ENCODE measurements at regions not wholly inside any gene's neighbourhood (a gene's known extent, or its start where the extent isn't known, plus 50 kb on each side); places are given as distances from the start of the nearest gene placed in this dataset.

DNA sequence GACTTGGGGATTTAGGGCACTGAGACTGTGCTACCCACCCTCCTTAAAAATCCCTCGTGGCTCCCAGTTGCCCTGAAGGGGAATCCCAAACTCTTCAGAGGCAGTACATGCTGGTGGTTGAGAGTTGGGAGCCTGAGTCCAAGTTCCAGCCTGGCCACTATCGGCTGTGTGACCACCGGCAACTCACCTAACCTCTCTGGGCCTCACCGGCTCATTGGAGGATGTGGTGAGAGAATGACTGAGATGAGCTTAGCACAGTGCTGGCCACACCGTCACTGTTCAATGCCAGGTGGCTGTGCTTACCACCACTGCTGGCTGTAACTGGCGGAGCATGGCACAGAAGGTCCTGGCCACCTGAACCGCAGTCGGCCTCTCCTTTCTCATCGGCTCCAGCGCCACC is 200.2 kb downstream of the C9orf50 start (continued):
- TF ChIP-seq ARNTL (CRISPR knock-in tag; IDR thresholded peaks at IDR 0.05; ENCODE audit: borderline replicate concordance, low read depth) = no peak
- no peak for TF ChIP-seq ZC3H10 (CRISPR knock-in tag; IDR thresholded peaks at IDR 0.05)
- TF ChIP-seq ZFP30 (CRISPR knock-in tag; IDR thresholded peaks at IDR 0.05) = no peak
- no peak for TF ChIP-seq ZNF8 (CRISPR knock-in tag; IDR thresholded peaks at IDR 0.05)
- TF ChIP-seq ZFP3 (CRISPR knock-in tag; IDR thresholded peaks at IDR 0.05) = no peak
- TF ChIP-seq TCF4 (CRISPR knock-in tag; IDR thresholded peaks at IDR 0.05; ENCODE audit: borderline replicate concordance) = no peak
- TF ChIP-seq ESRRG (CRISPR knock-in tag; IDR thresholded peaks at IDR 0.05) = no peak
- TF ChIP-seq ZNF565 (CRISPR knock-in tag; conservative IDR thresholded peaks at IDR 0.05; ENCODE audit: low read depth) = no peak
- no peak for TF ChIP-seq ISL1 (CRISPR knock-in tag; IDR thresholded peaks at IDR 0.05)
- TF ChIP-seq, protein P1, sequence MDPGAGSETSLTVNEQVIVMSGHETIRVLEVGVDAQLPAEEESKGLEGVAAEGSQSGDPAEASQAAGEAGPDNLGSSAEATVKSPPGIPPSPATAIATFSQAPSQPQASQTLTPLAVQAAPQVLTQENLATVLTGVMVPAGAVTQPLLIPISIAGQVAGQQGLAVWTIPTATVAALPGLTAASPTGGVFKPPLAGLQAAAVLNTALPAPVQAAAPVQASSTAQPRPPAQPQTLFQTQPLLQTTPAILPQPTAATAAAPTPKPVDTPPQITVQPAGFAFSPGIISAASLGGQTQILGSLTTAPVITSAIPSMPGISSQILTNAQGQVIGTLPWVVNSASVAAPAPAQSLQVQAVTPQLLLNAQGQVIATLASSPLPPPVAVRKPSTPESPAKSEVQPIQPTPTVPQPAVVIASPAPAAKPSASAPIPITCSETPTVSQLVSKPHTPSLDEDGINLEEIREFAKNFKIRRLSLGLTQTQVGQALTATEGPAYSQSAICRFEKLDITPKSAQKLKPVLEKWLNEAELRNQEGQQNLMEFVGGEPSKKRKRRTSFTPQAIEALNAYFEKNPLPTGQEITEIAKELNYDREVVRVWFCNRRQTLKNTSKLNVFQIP (CRISPR knock-in tag; IDR thresholded peaks at IDR 0.05; ENCODE audit: borderline replicate concordance, low read depth) = no peak
- TF ChIP-seq BACH2 (CRISPR knock-in tag; IDR thresholded peaks at IDR 0.05; ENCODE audit: borderline replicate concordance) = no peak
- TF ChIP-seq GLIS3 (CRISPR knock-in tag; IDR thresholded peaks at IDR 0.05) = no peak

DNA sequence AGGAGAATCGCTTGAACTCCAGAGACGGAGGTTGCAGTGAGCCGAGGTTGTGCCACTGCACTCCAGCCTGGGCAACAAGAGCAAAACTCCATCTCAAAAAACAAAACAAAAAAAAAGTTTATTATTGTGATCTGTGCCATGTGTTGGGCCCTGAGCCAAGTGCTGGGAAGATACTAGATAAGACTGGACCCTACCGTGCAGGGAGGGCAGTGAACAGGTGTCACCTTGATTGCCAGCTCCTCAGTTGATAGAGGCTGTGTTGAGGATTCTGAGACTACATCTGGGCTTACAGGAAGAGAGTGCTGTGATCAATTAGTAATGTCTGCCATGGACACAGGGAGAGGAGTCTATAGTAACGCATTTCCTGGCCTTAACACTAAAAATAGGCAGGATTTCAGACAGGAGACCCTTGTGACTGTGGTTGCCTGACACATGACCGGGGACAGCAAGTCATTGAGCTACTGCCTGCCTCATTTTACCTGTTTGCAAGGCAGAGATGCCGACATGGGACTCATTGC is 201.5 kb downstream of the C9orf50 start:
- TF ChIP-seq, protein P2, sequence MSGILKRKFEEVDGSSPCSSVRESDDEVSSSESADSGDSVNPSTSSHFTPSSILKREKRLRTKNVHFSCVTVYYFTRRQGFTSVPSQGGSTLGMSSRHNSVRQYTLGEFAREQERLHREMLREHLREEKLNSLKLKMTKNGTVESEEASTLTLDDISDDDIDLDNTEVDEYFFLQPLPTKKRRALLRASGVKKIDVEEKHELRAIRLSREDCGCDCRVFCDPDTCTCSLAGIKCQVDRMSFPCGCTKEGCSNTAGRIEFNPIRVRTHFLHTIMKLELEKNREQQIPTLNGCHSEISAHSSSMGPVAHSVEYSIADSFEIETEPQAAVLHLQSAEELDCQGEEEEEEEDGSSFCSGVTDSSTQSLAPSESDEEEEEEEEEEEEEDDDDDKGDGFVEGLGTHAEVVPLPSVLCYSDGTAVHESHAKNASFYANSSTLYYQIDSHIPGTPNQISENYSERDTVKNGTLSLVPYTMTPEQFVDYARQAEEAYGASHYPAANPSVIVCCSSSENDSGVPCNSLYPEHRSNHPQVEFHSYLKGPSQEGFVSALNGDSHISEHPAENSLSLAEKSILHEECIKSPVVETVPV (CRISPR knock-in tag; IDR thresholded peaks at IDR 0.05) = no peak
- no peak for TF ChIP-seq ZNF70 (CRISPR knock-in tag; IDR thresholded peaks at IDR 0.05)
- no peak for TF ChIP-seq BACH2 (CRISPR knock-in tag; IDR thresholded peaks at IDR 0.05; ENCODE audit: borderline replicate concordance)
- TF ChIP-seq RARB (CRISPR knock-in tag; IDR thresholded peaks at IDR 0.05) = no peak
- no peak for TF ChIP-seq PPARA (CRISPR knock-in tag; IDR thresholded peaks at IDR 0.05; ENCODE audit: borderline replicate concordance)
- no peak for TF ChIP-seq ZFP30 (CRISPR knock-in tag; IDR thresholded peaks at IDR 0.05)
- TF ChIP-seq, protein P3, sequence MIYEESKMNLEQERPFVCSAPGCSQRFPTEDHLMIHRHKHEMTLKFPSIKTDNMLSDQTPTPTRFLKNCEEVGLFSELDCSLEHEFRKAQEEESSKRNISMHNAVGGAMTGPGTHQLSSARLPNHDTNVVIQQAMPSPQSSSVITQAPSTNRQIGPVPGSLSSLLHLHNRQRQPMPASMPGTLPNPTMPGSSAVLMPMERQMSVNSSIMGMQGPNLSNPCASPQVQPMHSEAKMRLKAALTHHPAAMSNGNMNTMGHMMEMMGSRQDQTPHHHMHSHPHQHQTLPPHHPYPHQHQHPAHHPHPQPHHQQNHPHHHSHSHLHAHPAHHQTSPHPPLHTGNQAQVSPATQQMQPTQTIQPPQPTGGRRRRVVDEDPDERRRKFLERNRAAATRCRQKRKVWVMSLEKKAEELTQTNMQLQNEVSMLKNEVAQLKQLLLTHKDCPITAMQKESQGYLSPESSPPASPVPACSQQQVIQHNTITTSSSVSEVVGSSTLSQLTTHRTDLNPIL (CRISPR knock-in tag; IDR thresholded peaks at IDR 0.05; ENCODE audit: low read depth) = no peak
- TF ChIP-seq OSR1 (CRISPR knock-in tag; IDR thresholded peaks at IDR 0.05) = no peak
- no peak for TF ChIP-seq ZNF565 (CRISPR knock-in tag; conservative IDR thresholded peaks at IDR 0.05; ENCODE audit: low read depth)
- TF ChIP-seq ISL1 (CRISPR knock-in tag; IDR thresholded peaks at IDR 0.05) = no peak

DNA sequence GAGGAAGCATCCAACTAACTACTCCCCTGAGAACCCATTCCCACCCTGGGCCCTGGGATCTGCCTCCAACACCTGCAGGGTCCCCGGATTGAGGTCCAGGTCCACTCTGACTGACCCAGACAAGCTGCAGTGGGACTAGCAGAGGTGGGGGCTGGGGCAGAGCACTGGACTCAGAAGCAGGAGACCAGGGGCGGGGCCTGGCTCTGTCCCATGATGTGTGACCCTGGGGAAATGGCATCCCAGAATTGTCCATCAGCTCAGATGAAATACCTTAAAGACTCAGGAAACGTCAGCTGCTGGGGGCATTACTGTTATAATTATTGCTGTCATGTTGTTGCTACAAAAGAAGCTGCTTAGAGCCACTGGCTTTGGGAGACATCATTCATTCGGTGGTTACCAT is 202.4 kb downstream of the C9orf50 start:
- TF ChIP-seq GLIS3 (CRISPR knock-in tag; IDR thresholded peaks at IDR 0.05) = no peak
- TF ChIP-seq, protein P2 (CRISPR knock-in tag; IDR thresholded peaks at IDR 0.05) = no peak
- no peak for ATAC-seq

More for the DNA sequence above, 201.5 kb downstream of the C9orf50 start:
- no peak for ATAC-seq

DNA sequence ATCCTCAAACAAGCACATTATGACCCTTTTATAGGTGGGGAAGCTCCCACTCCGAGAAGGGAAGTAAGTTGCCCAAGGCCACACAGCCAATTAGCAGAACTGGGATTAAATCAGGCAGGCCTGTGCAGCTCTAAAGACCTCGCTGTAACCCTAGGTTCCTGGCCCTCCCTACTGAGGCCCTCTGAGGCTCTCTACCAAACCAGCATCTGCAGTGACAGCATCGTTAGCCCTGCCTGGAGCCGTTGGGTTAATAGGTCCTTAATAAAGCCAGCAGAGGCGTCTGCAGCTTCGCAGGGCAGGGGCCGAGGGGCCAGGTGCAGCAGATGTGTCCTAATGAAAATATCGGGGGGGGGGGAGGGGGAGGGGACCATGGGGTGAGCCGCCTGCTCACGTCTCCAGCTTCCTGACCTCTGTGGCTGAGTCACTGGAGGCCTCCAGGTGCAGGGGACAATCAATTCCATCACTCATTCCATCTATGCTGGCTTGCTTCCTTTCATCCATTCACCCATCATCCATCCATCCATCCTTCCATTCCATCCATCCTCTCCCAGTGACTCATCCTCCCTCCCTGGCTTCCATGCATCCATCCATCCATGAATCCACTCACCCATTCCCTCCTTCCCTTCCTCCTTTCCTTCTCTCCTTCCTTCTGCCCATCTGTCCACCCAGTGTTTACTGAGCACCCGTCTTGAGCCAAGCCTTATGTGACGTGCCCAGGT is 203.9 kb downstream of the C9orf50 start:
- ATAC-seq = no peak
- TF ChIP-seq, protein P4, sequence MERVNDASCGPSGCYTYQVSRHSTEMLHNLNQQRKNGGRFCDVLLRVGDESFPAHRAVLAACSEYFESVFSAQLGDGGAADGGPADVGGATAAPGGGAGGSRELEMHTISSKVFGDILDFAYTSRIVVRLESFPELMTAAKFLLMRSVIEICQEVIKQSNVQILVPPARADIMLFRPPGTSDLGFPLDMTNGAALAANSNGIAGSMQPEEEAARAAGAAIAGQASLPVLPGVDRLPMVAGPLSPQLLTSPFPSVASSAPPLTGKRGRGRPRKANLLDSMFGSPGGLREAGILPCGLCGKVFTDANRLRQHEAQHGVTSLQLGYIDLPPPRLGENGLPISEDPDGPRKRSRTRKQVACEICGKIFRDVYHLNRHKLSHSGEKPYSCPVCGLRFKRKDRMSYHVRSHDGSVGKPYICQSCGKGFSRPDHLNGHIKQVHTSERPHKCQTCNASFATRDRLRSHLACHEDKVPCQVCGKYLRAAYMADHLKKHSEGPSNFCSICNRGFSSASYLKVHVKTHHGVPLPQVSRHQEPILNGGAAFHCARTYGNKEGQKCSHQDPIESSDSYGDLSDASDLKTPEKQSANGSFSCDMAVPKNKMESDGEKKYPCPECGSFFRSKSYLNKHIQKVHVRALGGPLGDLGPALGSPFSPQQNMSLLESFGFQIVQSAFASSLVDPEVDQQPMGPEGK (CRISPR knock-in tag; IDR thresholded peaks at IDR 0.05; ENCODE audit: borderline replicate concordance) = no peak
- no peak for TF ChIP-seq ARNTL (CRISPR knock-in tag; IDR thresholded peaks at IDR 0.05; ENCODE audit: borderline replicate concordance, low read depth)
- TF ChIP-seq ZNF565 (CRISPR knock-in tag; conservative IDR thresholded peaks at IDR 0.05; ENCODE audit: low read depth) = no peak
- no peak for TF ChIP-seq ZC3H10 (CRISPR knock-in tag; IDR thresholded peaks at IDR 0.05)
- TF ChIP-seq TOX (CRISPR knock-in tag; IDR thresholded peaks at IDR 0.05; ENCODE audit: borderline replicate concordance) = no peak
- no peak for TF ChIP-seq SNAI2 (CRISPR knock-in tag; IDR thresholded peaks at IDR 0.05)
- no peak for TF ChIP-seq GLIS3 (CRISPR knock-in tag; IDR thresholded peaks at IDR 0.05)
- no peak for TF ChIP-seq PPARA (CRISPR knock-in tag; IDR thresholded peaks at IDR 0.05; ENCODE audit: borderline replicate concordance)
- TF ChIP-seq, protein P1 (CRISPR knock-in tag; IDR thresholded peaks at IDR 0.05; ENCODE audit: borderline replicate concordance, low read depth) = no peak
- no peak for TF ChIP-seq ZFP3 (CRISPR knock-in tag; IDR thresholded peaks at IDR 0.05)
- TF ChIP-seq ESRRG (CRISPR knock-in tag; IDR thresholded peaks at IDR 0.05) = no peak
- TF ChIP-seq ZNF8 (CRISPR knock-in tag; IDR thresholded peaks at IDR 0.05) = no peak
- TF ChIP-seq, protein P2 (CRISPR knock-in tag; IDR thresholded peaks at IDR 0.05) = no peak
- TF ChIP-seq, protein P3 (CRISPR knock-in tag; IDR thresholded peaks at IDR 0.05; ENCODE audit: low read depth) = no peak

Measured in SK-N-SH treated with all-trans-retinoic acid at 6 μM for 48 hours (cell line).